ENCODE measurements at regions not wholly inside any gene's neighbourhood (a gene's known extent, or its start where the extent isn't known, plus 50 kb on each side); places are given as distances from the start of the nearest gene placed in this dataset.

DNA sequence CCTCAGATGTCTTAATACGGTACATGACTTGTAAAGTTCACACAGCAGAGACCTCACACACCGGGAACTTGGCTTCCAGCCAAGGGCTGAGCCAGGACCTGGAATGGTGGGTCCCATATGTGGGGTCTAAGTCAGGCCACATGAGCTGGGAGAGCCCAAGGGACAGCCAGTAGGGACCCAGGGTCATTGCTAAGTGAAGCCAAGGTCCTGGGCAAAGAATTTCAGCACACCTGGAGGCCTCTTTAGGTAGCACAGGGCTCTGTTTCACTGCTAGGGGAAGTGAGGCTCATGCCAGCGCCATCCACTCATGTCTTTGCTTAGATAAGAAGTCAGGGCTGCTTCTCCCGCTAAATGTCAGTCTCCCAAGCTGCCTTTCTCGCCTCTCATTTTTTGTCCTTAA, 116.6 kb upstream of the TLE3 start:
- ATAC-seq (no peak), DNase-seq (no peak)
- intact Hi-C loops (cut with DNase I) = no loop called here
- peaks cover 20% of the 10 kb centered on the region for H3K4me1 ChIP-seq
- no peaks in the 10 kb centered on the region for H3K27me3 ChIP-seq (ENCODE audit: low read depth)
- no peak overlapping the region for H3K27ac ChIP-seq
- H3K9me3 ChIP-seq = no peaks in the 10 kb centered on the region
- no peaks in the 10 kb centered on the region for H3K36me3 ChIP-seq
- no peak overlapping the region for H3K4me3 ChIP-seq
- TF ChIP-seq, protein P1, sequence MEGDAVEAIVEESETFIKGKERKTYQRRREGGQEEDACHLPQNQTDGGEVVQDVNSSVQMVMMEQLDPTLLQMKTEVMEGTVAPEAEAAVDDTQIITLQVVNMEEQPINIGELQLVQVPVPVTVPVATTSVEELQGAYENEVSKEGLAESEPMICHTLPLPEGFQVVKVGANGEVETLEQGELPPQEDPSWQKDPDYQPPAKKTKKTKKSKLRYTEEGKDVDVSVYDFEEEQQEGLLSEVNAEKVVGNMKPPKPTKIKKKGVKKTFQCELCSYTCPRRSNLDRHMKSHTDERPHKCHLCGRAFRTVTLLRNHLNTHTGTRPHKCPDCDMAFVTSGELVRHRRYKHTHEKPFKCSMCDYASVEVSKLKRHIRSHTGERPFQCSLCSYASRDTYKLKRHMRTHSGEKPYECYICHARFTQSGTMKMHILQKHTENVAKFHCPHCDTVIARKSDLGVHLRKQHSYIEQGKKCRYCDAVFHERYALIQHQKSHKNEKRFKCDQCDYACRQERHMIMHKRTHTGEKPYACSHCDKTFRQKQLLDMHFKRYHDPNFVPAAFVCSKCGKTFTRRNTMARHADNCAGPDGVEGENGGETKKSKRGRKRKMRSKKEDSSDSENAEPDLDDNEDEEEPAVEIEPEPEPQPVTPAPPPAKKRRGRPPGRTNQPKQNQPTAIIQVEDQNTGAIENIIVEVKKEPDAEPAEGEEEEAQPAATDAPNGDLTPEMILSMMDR (IDR thresholded peaks at IDR 0.05) = no peak

DNA sequence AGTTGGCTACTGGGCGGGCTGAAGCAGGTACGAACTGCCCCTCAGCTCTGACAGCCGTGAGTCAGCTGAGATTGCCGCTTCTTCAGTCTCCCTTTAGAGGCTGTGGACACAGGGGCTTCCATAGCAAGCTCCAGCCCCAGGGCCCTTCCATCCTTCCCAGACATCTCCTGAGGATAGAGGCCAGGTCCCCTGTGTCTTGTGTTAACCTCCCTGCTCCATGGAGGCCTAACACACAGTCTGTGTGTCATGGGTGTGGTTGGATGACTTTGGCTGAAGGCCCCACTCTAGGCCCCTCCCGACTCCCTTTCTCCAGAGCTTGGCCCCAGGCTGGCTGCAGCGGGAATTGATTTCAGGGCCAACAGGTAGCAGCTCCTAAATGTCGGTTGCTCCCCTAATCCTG, 116.1 kb upstream of the TLE3 start:
- ATAC-seq (peak in 1 of 2 donors; percentile 4), DNase-seq (no peak)
- H3K9me3 ChIP-seq = no peaks in the 10 kb centered on the region
- peaks cover 20% of the 10 kb centered on the region for H3K4me1 ChIP-seq
- H3K27ac ChIP-seq = no peak overlapping the region
- no peaks in the 10 kb centered on the region for H3K36me3 ChIP-seq
- TF ChIP-seq, protein P1 (IDR thresholded peaks at IDR 0.05) = no peak
- no peaks in the 10 kb centered on the region for H3K27me3 ChIP-seq (ENCODE audit: low read depth)
- intact Hi-C loops (cut with DNase I) = no loop called here
- no peak overlapping the region for H3K4me3 ChIP-seq

- Histone ChIP-seq H3K4me3 (no peak overlapping the region), H3K9me3 (no peaks in the 10 kb centered on the region), H3K27ac (no peak overlapping the region), H3K27me3 (ENCODE audit: low read depth) (no peaks in the 10 kb centered on the region), H3K36me3 (no peaks in the 10 kb centered on the region), H3K4me1 (peaks cover 20% of the 10 kb centered on the region)
- TF ChIP-seq, protein P1 (IDR thresholded peaks at IDR 0.05) = no peak
- no peak for ATAC-seq
- intact Hi-C loops (cut with DNase I) = no loop called here
- no peak for DNase-seq
Observed at GRCh38 chr15:70212963-70213315, 115.2 kb upstream of the TLE3 start.

DNA sequence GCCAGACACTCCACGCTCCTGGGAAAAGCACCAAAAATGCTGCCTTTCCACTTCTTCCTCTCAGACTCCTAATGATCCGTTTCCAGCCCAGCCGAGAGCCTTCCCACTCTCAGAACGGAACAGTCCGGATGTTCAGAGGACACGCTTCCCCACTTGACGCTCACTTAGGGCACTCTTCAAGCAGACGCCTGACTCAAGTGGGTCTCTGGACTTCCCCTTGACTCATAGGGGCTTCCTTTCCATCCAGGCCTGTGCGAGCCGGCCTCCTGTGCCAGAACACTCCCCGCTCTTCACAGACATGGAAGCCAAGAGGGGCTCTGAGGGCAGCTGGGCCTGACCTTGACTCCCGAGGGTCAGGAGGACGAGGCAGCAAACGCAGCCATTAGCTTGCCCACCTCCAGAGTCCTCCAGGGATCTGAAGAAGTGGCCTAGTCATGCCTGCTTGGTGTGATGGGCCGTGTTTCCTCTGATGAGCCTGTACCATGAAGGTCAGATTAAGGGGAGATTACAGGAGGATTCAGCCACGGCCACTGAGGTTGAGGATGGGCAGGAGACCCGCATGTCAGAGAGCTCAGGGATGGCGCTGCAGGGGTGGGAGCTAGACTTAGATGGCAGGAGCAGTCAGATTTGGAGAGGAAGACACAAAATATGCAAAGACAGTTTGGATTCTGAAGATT, 114.7 kb upstream of the TLE3 start:
- intact Hi-C loops (cut with DNase I) = no loop called here

DNA sequence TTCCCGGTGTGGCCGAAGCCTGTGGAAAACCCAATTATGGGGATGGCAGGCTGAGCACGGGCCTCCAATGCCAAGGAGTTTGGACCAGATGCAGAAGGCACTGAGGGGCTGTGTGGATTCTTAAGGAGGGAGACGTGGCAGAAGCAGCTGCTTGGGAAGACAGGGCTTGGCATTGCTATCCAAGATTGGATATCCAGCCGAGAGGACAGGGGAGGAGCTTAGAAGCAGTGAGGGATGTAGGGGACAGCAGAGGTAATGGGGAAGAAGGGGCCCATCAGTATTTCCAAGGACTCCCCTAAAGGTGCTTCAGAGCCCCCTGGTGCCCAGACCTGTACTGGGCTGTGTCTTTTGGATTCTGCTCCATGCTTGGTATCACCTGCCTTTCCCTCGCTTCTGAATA, 112.8 kb upstream of the TLE3 start:
- TF ChIP-seq, protein P1 (IDR thresholded peaks at IDR 0.05) = no peak
- DNase-seq = no peak
- intact Hi-C loops (cut with DNase I) = no loop called here
- Histone ChIP-seq H3K27me3 (ENCODE audit: low read depth) (no peaks in the 10 kb centered on the region), H3K9me3 (no peaks in the 10 kb centered on the region), H3K4me3 (no peak overlapping the region), H3K36me3 (no peaks in the 10 kb centered on the region), H3K4me1 (peaks cover 20% of the 10 kb centered on the region), H3K27ac (no peak overlapping the region)
- ATAC-seq = no peak

More for the DNA sequence above, 114.7 kb upstream of the TLE3 start:
- H3K4me3 ChIP-seq = no peak overlapping the region
- TF ChIP-seq, protein P1 (IDR thresholded peaks at IDR 0.05) = no peak
- DNase-seq = no peak
- H3K36me3 ChIP-seq = no peaks in the 10 kb centered on the region
- no peaks in the 10 kb centered on the region for H3K27me3 ChIP-seq (ENCODE audit: low read depth)
- H3K9me3 ChIP-seq = no peaks in the 10 kb centered on the region
- H3K4me1 ChIP-seq = peaks cover 20% of the 10 kb centered on the region
- no peak overlapping the region for H3K27ac ChIP-seq
- ATAC-seq = peak; percentile 72 to 86

Measured in lower lobe of right lung (tissue), 2 donors.